Gastroesophageal sphincter (tissue), 4 donors: ENCODE measurements at regions not wholly inside any gene's neighbourhood (a gene's known extent, or its start where the extent isn't known, plus 50 kb on each side); places are given as distances from the start of the nearest gene placed in this dataset.

ENCODE experiments used
- ATAC-seq: fragments of 150-250 bp; one replicate; pipeline ENCODE4 v1.9.1; 2016; ENCODE audit warnings: mild to moderate bottlenecking, moderate library complexity
- H3K27ac ChIP-seq, 4 donors: fragments of 200-600 bp; sonication (generic) in 3 of 4; 1 replicate in 3 of 4; 2 replicates in 1 of 4; pipeline ENCODE4 v1.5.1; 2016 to 2019
- H3K27me3 ChIP-seq: fragments of 200-600 bp; sonication (generic); one replicate; pipeline ENCODE4 v1.5.1; 2019
- H3K36me3 ChIP-seq, 2 donors: fragments of 200-600 bp; sonication (generic); one replicate each; pipeline ENCODE4 v1.5.1; 2019; ENCODE audit warnings: control low read depth in 1 of 2
- H3K4me1 ChIP-seq, 3 donors: fragments of 200-600 bp; sonication (generic); 1 replicate in 2 of 3; 2 replicates in 1 of 3; pipeline ENCODE4 v1.5.1; 2016 to 2019; ENCODE audit warnings: control low read depth in 2 of 3
- H3K4me3 ChIP-seq, 2 donors: fragments of 200-600 bp; sonication (generic); one replicate each; pipeline ENCODE4 v1.5.1; 2019; ENCODE audit warnings: mild to moderate bottlenecking in 1 of 2, moderate library complexity in 1 of 2
- H3K9me3 ChIP-seq, 3 donors: fragments of 200-600 bp; sonication (generic); one replicate each; pipeline ENCODE4 v1.5.1; 2017 to 2019; ENCODE audit warnings: control low read depth in 2 of 3
- EP300 ChIP-seq: sonication (generic); formaldehyde crosslinking; IDR thresholded peaks from one replicate; pipeline ENCODE4 v1.6.1; 2017; ENCODE audit warnings: antibody characterized with exemption, mild to moderate bottlenecking
- POLR2A ChIP-seq, 2 donors: fragments of 450-650 bp; IDR thresholded peaks; one replicate each; pipeline ENCODE4 v1.6.1; 2017; ENCODE audit warnings: antibody characterized with exemption in 2 of 2, mild to moderate bottlenecking in 2 of 2, moderate library complexity in 1 of 2
- POLR2AphosphoS5 ChIP-seq: sonication (generic); formaldehyde crosslinking; IDR thresholded peaks from one replicate; pipeline ENCODE4 v1.6.1; 2017; ENCODE audit warnings: antibody characterized with exemption
- WGBS, 2 donors: methylation state at CpG; one replicate each; pipeline ENCODE4 v1.1.5; 2018; ENCODE audit warnings: low coverage in 1 of 2; 5-methylcytosine and 5-hydroxymethylcytosine counted together
- TF ChIP-seq, protein P1 (sequence below), 4 experiments: fragments of 200-600 bp in 2 of 4; fragments of 450-650 bp in 2 of 4; sonication (generic) in 1 of 4; IDR thresholded peaks; one replicate each; pipeline ENCODE4 v1.5.1; 2017 to 2019; ENCODE audit warnings: antibody characterized with exemption in 4 of 4, mild to moderate bottlenecking in 2 of 4, moderate library complexity in 2 of 4

- Histone ChIP-seq H3K9me3 (no peaks in the 10 kb centered on the region), H3K27me3 (no peaks in the 10 kb centered on the region), H3K4me3 (no peak overlapping the region), H3K4me1 (no peaks in the 10 kb centered on the region), H3K27ac (no peak overlapping the region), H3K36me3 (no peaks in the 10 kb centered on the region)
- WGBS, 2 donors = 39 to 61% methylated on average over 2 of the region's 2 CpGs
- TF ChIP-seq EP300 = no peak
- no peak for TF ChIP-seq POLR2A (IDR thresholded peaks at IDR 0.05)
- TF ChIP-seq, protein P1, sequence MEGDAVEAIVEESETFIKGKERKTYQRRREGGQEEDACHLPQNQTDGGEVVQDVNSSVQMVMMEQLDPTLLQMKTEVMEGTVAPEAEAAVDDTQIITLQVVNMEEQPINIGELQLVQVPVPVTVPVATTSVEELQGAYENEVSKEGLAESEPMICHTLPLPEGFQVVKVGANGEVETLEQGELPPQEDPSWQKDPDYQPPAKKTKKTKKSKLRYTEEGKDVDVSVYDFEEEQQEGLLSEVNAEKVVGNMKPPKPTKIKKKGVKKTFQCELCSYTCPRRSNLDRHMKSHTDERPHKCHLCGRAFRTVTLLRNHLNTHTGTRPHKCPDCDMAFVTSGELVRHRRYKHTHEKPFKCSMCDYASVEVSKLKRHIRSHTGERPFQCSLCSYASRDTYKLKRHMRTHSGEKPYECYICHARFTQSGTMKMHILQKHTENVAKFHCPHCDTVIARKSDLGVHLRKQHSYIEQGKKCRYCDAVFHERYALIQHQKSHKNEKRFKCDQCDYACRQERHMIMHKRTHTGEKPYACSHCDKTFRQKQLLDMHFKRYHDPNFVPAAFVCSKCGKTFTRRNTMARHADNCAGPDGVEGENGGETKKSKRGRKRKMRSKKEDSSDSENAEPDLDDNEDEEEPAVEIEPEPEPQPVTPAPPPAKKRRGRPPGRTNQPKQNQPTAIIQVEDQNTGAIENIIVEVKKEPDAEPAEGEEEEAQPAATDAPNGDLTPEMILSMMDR (IDR thresholded peaks at IDR 0.05) = no peak
- no peak for TF ChIP-seq POLR2AphosphoS5
- no peak for ATAC-seq
Observed at GRCh38 chr3:124601190-124601589, 129.1 kb upstream of the UMPS start.

GRCh38 chr3:124602980-124603627 is 127.1 kb upstream of the UMPS start:
- no peak for ATAC-seq
- 64 to 72% methylated on average over 4 to 5 of the region's 5 CpGs for WGBS, 2 donors

GRCh38 chr3:124605781-124606579 is 124.3 kb upstream of the UMPS start:
- Histone ChIP-seq H3K36me3 (no peaks in the 10 kb centered on the region), H3K4me1 (no peaks in the 10 kb centered on the region), H3K9me3 (no peaks in the 10 kb centered on the region), H3K4me3 (no peak overlapping the region), H3K27me3 (no peaks in the 10 kb centered on the region), H3K27ac (no peak overlapping the region)
- 51 to 63% methylated on average over 6 of the region's 6 CpGs for WGBS, 2 donors
- TF ChIP-seq POLR2AphosphoS5 = no peak
- TF ChIP-seq, protein P1 (IDR thresholded peaks at IDR 0.05) = no peak
- no peak for TF ChIP-seq POLR2A (IDR thresholded peaks at IDR 0.05)
- no peak for TF ChIP-seq EP300
- ATAC-seq = no peak

More at GRCh38 chr3:124602980-124603627, 127.1 kb upstream of the UMPS start:
- no peaks in the 10 kb centered on the region for H3K9me3 ChIP-seq
- no peak overlapping the region for H3K4me3 ChIP-seq
- TF ChIP-seq POLR2A (IDR thresholded peaks at IDR 0.05) (no peak), POLR2AphosphoS5 (no peak), EP300 (no peak)
- TF ChIP-seq, protein P1 (IDR thresholded peaks at IDR 0.05) = no peak
- no peaks in the 10 kb centered on the region for H3K4me1 ChIP-seq
- no peak overlapping the region for H3K27ac ChIP-seq
- no peaks in the 10 kb centered on the region for H3K36me3 ChIP-seq
- no peaks in the 10 kb centered on the region for H3K27me3 ChIP-seq

GRCh38 chr3:124607163-124607562 is 123.1 kb upstream of the UMPS start:
- WGBS, 2 donors = 20 to 21% methylated on average over 1 of the region's 1 CpG
- Histone ChIP-seq H3K27ac (no peak overlapping the region), H3K27me3 (no peaks in the 10 kb centered on the region), H3K36me3 (no peaks in the 10 kb centered on the region), H3K4me3 (no peak overlapping the region), H3K9me3 (no peaks in the 10 kb centered on the region), H3K4me1 (no peaks in the 10 kb centered on the region)
- TF ChIP-seq, protein P1 (IDR thresholded peaks at IDR 0.05) = no peak
- TF ChIP-seq POLR2A (IDR thresholded peaks at IDR 0.05) = no peak
- TF ChIP-seq POLR2AphosphoS5 = no peak
- no peak for TF ChIP-seq EP300
- ATAC-seq = no peak
